NCI-H526 (cell line): ENCODE measurements at regions not wholly inside any gene's neighbourhood (a gene's known extent, or its start where the extent isn't known, plus 50 kb on each side); places are given as distances from the start of the nearest gene placed in this dataset.
A peak's percentile ranks its signal among the peaks of the same experiment; 100 is the strongest.
"Not testable (repeated sequence)": the region's sequence is repeated elsewhere in the genome, so short reads cannot be mapped to it uniquely, and the experiment has no call there.

Source experiments
- DNase-seq, 2 experiments: peaks; one replicate each; lab custom pipeline; 2025; lab: John Stamatoyannopoulos, UW

- no peak for DNase-seq
Measured at GRCh38 chr6:170193326-170193821, 97.5 kb downstream of the DLL1 start.

- DNase-seq: no peak
Measured at GRCh38 chr6:170192905-170193304, 98.0 kb downstream of the DLL1 start.

GRCh38 chr6:170192101-170192500 lies 98.8 kb downstream of the DLL1 start:
- not testable (repeated sequence) for DNase-seq

- DNase-seq: no peak
Measured at GRCh38 chr6:170190046-170190445, 100.8 kb downstream of the DLL1 start.

- DNase-seq: no peak
Measured at GRCh38 chr6:170189236-170189635, 101.6 kb downstream of the DLL1 start.

- DNase-seq: no peak
Measured at GRCh38 chr6:170188571-170189001, 102.3 kb downstream of the DLL1 start.

GRCh38 chr6:170187669-170188566 lies 103.0 kb downstream of the DLL1 start:
- no peak for DNase-seq

- no peak for DNase-seq
Measured at GRCh38 chr6:170186941-170187668, 103.8 kb downstream of the DLL1 start.

GRCh38 chr6:170186006-170186935 lies 104.6 kb downstream of the DLL1 start:
- peak in 1 of 2 experiments; percentile 21 for DNase-seq

GRCh38 chr6:170185175-170185978 lies 105.5 kb downstream of the DLL1 start:
- peak; percentile 11 to 18 for DNase-seq

- DNase-seq: peak; percentile 25 to 71
Measured at GRCh38 chr6:170184316-170184715, 106.6 kb downstream of the DLL1 start.

- DNase-seq: no peak
Measured at GRCh38 chr6:170183521-170183920, 107.4 kb downstream of the DLL1 start.

- DNase-seq: no peak
Measured at GRCh38 chr6:170182781-170183120, 108.1 kb downstream of the DLL1 start.

- no peak for DNase-seq
Measured at GRCh38 chr6:170182093-170182780, 108.6 kb downstream of the DLL1 start.

- DNase-seq: no peak
Measured at GRCh38 chr6:170181338-170181690, 109.6 kb downstream of the DLL1 start.

- no peak for DNase-seq
Measured at GRCh38 chr6:170180671-170181337, 110.1 kb downstream of the DLL1 start.

- DNase-seq: no peak
Measured at GRCh38 chr6:170179616-170180324, 111.1 kb downstream of the DLL1 start.

- DNase-seq: peak in 1 of 2 experiments; percentile 49
Measured at GRCh38 chr6:170178561-170179477, 112.1 kb downstream of the DLL1 start.
